IMR-90 (cell line): ENCODE measurements at regions not wholly inside any gene's neighbourhood (a gene's known extent, or its start where the extent isn't known, plus 50 kb on each side); places are given as distances from the start of the nearest gene placed in this dataset.

Source experiments
- ATAC-seq: fragments of 200-7000 bp; cut with Tn5 transposase; 2 replicates; pipeline ENCODE4 v1.9.1; 2020; ENCODE audit warnings: low read depth, mild to moderate bottlenecking, moderate library complexity
- BruUV-seq: library from RNA; stranded (reverse); fragments of 400-500 nt; replicated peaks from 2 replicates; lab custom pipeline; 2021; lab: Mats Ljungman, UMichigan
- CTCF ChIA-PET: fragments of 300-600 bp; formaldehyde crosslinking; extraction: SDS; loops from one replicate; lab custom pipeline; 2021; ENCODE audit warnings: antibody characterized with exemption; lab: Yijun Ruan, JAX
- POLR2A ChIA-PET: fragments of 300-600 bp; sonication (Branson Sonifier 250); formaldehyde crosslinking; loops from one replicate; lab custom pipeline; 2022; ENCODE audit warnings: antibody characterized with exemption; ENCODE audit not compliant: unreplicated experiment; lab: Charles Lee
- DNase-seq: peaks from one replicate; pipeline ENCODE4 v3.0.0; 2013
- H2AFZ ChIP-seq: replicated peaks from 2 replicates; pipeline ENCODE3; 2013; ENCODE audit warnings: low read length, mild to moderate bottlenecking; ENCODE audit not compliant: poor library complexity
- H2AK5ac ChIP-seq: 2 replicates; pipeline ENCODE4 v1.6.1; 2013; ENCODE audit warnings: low read depth, low read length, inconsistent platforms
- H2AK9ac ChIP-seq: replicated peaks from 2 replicates; pipeline ENCODE3; 2013; ENCODE audit warnings: mild to moderate bottlenecking, low read depth, low read length, moderate library complexity; ENCODE audit not compliant: poor library complexity
- H2BK120ac ChIP-seq: 2 replicates; pipeline ENCODE4 v1.6.1; 2013; ENCODE audit warnings: low read depth, low read length, inconsistent platforms
- H2BK15ac ChIP-seq: 3 replicates; pipeline ENCODE4 v1.6.1; 2013; ENCODE audit warnings: low read depth, low read length, inconsistent platforms
- H2BK20ac ChIP-seq: 2 replicates; pipeline ENCODE4 v1.6.1; 2013; ENCODE audit warnings: low read depth, mild to moderate bottlenecking, inconsistent platforms, low read length, moderate library complexity
- H2BK5ac ChIP-seq: 2 replicates; pipeline ENCODE4 v1.6.1; 2013; ENCODE audit warnings: mild to moderate bottlenecking, low read depth, low read length, inconsistent platforms; ENCODE audit not compliant: poor library complexity, severe bottlenecking
- H3K14ac ChIP-seq: replicated peaks from 2 replicates; pipeline ENCODE4 v1.6.1; 2013; ENCODE audit warnings: low read depth, low read length, inconsistent platforms
- H3K18ac ChIP-seq: 2 replicates; pipeline ENCODE4 v1.6.1; 2013; ENCODE audit warnings: low read depth, low read length, control low read depth
- H3K23ac ChIP-seq: 2 replicates; pipeline ENCODE4 v1.6.1; 2013; ENCODE audit warnings: low read depth, low read length, inconsistent platforms
- H3K27ac ChIP-seq: 2 replicates; pipeline ENCODE4 v1.5.1; 2013; ENCODE audit warnings: mild to moderate bottlenecking, control low read depth, low read length; ENCODE audit not compliant: insufficient read depth
- H3K27me3 ChIP-seq: 2 replicates; pipeline ENCODE4 v1.6.1; 2013; ENCODE audit warnings: low read length; ENCODE audit not compliant: control insufficient read depth, insufficient read depth
- H3K36me3 ChIP-seq: 2 replicates; pipeline ENCODE4 v1.6.1; 2013; ENCODE audit warnings: low read length, mixed read lengths; ENCODE audit not compliant: control insufficient read depth, insufficient read depth
- H3K4ac ChIP-seq: 2 replicates; pipeline ENCODE4 v1.6.1; 2013; ENCODE audit warnings: low read depth, low read length, inconsistent platforms
- H3K4me1 ChIP-seq: 2 replicates; pipeline ENCODE4 v1.6.1; 2013; ENCODE audit warnings: low read length, mixed read lengths; ENCODE audit not compliant: control insufficient read depth, insufficient read depth
- H3K4me2 ChIP-seq: 2 replicates; pipeline ENCODE4 v1.6.1; 2013; ENCODE audit warnings: low read depth, mild to moderate bottlenecking, control low read depth, low read length, moderate library complexity
- H3K4me3 ChIP-seq: 2 replicates; pipeline ENCODE4 v1.5.1; 2013; ENCODE audit warnings: low read depth, mild to moderate bottlenecking, control low read depth, low read length, moderate library complexity; ENCODE audit not compliant: insufficient read depth
- H3K56ac ChIP-seq: 2 replicates; pipeline ENCODE4 v1.6.1; 2013; ENCODE audit warnings: low read length, inconsistent platforms; ENCODE audit not compliant: insufficient read depth; ENCODE audit errors: extremely low read depth
- H3K79me1 ChIP-seq, 2 experiments: 2 replicates each; pipeline ENCODE4 v1.6.1; 2013; ENCODE audit warnings: low read length in 2 of 2, inconsistent platforms in 1 of 2, low read depth in 1 of 2
- H3K9ac ChIP-seq: 2 replicates; pipeline ENCODE4 v1.6.1; 2013; ENCODE audit warnings: low read depth, low read length, control low read depth
- H3K9me1 ChIP-seq: 2 replicates; pipeline ENCODE4 v1.6.1; 2013; ENCODE audit warnings: low read length, inconsistent platforms; ENCODE audit not compliant: insufficient read depth
- H3K9me3 ChIP-seq: 2 replicates; pipeline ENCODE4 v1.6.1; 2013; ENCODE audit warnings: low read length; ENCODE audit not compliant: control insufficient read depth, insufficient read depth
- H4K20me1 ChIP-seq: 2 replicates; pipeline ENCODE4 v1.6.1; 2013; ENCODE audit warnings: low read length, inconsistent platforms; ENCODE audit not compliant: insufficient read depth
- H4K5ac ChIP-seq: 2 replicates; pipeline ENCODE4 v1.6.1; 2013; ENCODE audit warnings: mild to moderate bottlenecking, low read depth, low read length, control low read depth
- H4K8ac ChIP-seq, 2 experiments: 2 replicates each; pipeline ENCODE4 v1.6.1; 2013; ENCODE audit warnings: low read depth in 2 of 2, low read length in 2 of 2, control low read depth in 1 of 2, inconsistent platforms in 1 of 2
- H4K91ac ChIP-seq: 2 replicates; pipeline ENCODE4 v1.6.1; 2013; ENCODE audit warnings: low read depth, low read length, inconsistent platforms; ENCODE audit not compliant: insufficient read depth
- CEBPB ChIP-seq: IDR thresholded peaks from 2 replicates; pipeline ENCODE4 v1.6.1; 2012; ENCODE audit warnings: low read depth, low read length, improper control_type of control experiment
- CHD1 ChIP-seq: IDR thresholded peaks from 2 replicates; pipeline ENCODE4 v1.6.1; 2012; ENCODE audit warnings: low read depth, low read length, improper control_type of control experiment
- FOS ChIP-seq: fragments of 150-350 bp; IDR thresholded peaks from 2 replicates; pipeline ENCODE4 v1.6.1; 2016; ENCODE audit warnings: low read depth, low read length
- MAFK ChIP-seq: IDR thresholded peaks from 2 replicates; pipeline ENCODE4 v1.6.1; 2012; ENCODE audit warnings: low read depth, low read length, improper control_type of control experiment
- MAZ ChIP-seq: IDR thresholded peaks from 2 replicates; pipeline ENCODE4 v1.6.1; 2012; ENCODE audit warnings: low read depth, mild to moderate bottlenecking, low read length, improper control_type of control experiment, moderate library complexity, borderline replicate concordance
- MXI1 ChIP-seq: IDR thresholded peaks from 2 replicates; pipeline ENCODE4 v1.6.1; 2012; ENCODE audit warnings: low read depth, mild to moderate bottlenecking, low read length, moderate library complexity, borderline replicate concordance
- POLR2A ChIP-seq: IDR thresholded peaks from 2 replicates; pipeline ENCODE4 v1.6.1; 2012; ENCODE audit warnings: mild to moderate bottlenecking, low read depth, low read length
- RAD21 ChIP-seq: IDR thresholded peaks from 2 replicates; pipeline ENCODE4 v1.6.1; 2012; ENCODE audit warnings: low read length, improper control_type of control experiment
- RCOR1 ChIP-seq: IDR thresholded peaks from 2 replicates; pipeline ENCODE4 v1.6.1; 2012; ENCODE audit warnings: mild to moderate bottlenecking, low read length, improper control_type of control experiment; ENCODE audit not compliant: insufficient replicate concordance
- RFX5 ChIP-seq: IDR thresholded peaks from 2 replicates; pipeline ENCODE4 v1.8.0; 2012; ENCODE audit warnings: low read depth, mild to moderate bottlenecking, low read length, moderate library complexity
- SMC3 ChIP-seq: fragments of 150-350 bp; IDR thresholded peaks from 2 replicates; pipeline ENCODE4 v1.6.1; 2016; ENCODE audit warnings: low read depth, mild to moderate bottlenecking, antibody characterized with exemption, low read length, moderate library complexity
- WGBS, 2 experiments: methylation state at CpG; one replicate each; pipeline versions ENCODE4 v1.1.5 to v1.1.7; 2013; ENCODE audit warnings: missing lambda C conversion rate in 2 of 2; ENCODE audit not compliant: insufficient read length in 1 of 2; ENCODE audit errors: extremely low coverage in 2 of 2; 5-methylcytosine and 5-hydroxymethylcytosine counted together
- dilution Hi-C: fragments of 300-500 bp; cut with HindIII; formaldehyde crosslinking; loops from one replicate; pipeline ENCODE4 v1.14.3; 2018; ENCODE audit warnings: low sequenced_read_pairs; ENCODE audit not compliant: unreplicated experiment
- in situ Hi-C: fragments of 300-500 bp; cut with MboI; formaldehyde crosslinking; loops from 3 replicates; pipeline ENCODE4 v1.14.3; 2019; ENCODE audit warnings: low sequenced_read_pairs, inconsistent platforms, mixed read lengths
- intact Hi-C: fragments of 100-400 bp; cut with micrococcal nuclease; formaldehyde crosslinking; loops from 2 replicates; pipeline ENCODE4 v1.10.0; 2022
- TF ChIP-seq, protein P1 (sequence below): fragments of 150-350 bp; IDR thresholded peaks from 2 replicates; pipeline ENCODE4 v1.6.1; 2016; ENCODE audit warnings: low read depth, mild to moderate bottlenecking, low read length, moderate library complexity, borderline replicate concordance
- TF ChIP-seq, protein P2 (sequence below): fragments of 150-350 bp; IDR thresholded peaks from 2 replicates; pipeline ENCODE4 v1.6.1; 2017; ENCODE audit warnings: mild to moderate bottlenecking, antibody characterized with exemption, low read length, low read depth
- TF ChIP-seq, protein P3 (sequence below): conservative IDR thresholded peaks from 2 replicates; pipeline ENCODE4 v1.5.1; 2012; ENCODE audit warnings: mild to moderate bottlenecking, low read depth, low read length, improper control_type of control experiment

DNA sequence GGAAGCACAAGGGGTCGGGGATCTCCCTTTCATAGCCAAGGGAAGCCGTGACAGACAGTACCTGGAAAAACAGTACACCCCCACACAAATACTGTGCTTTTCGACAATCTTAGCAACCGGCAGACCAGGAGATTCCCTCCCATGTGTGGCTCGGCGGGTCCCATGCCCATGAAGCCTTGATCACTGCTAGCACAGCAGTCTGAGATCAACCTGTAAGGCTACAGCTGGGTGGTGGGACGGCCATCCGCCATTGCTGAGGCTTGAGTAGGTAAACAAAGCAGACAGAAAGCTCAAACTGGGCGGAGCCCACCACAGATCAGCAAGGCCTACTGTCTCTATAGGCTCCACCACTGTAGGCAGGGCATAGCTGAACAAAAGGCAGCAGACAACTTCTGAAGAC is 180.2 kb upstream of the SOX6 start:
- no peaks in the 10 kb centered on the region for H3K4me1 ChIP-seq
- no peak overlapping the region for H3K4ac ChIP-seq
- 0 out of 2 replicates have a peak, but pooled peaks cover 3% of the 10 kb centered on the region for H3K36me3 ChIP-seq
- H3K4me3 ChIP-seq: no peak overlapping the region
- no peak overlapping the region for H2BK120ac ChIP-seq
- H3K9ac ChIP-seq: no peak overlapping the region
- H3K56ac ChIP-seq: no peak overlapping the region
- CTCF ChIA-PET: no interaction called here
- H3K18ac ChIP-seq: no peak overlapping the region
- DNase-seq: no peak
- no peak overlapping the region for H3K23ac ChIP-seq
- POLR2A ChIA-PET: no interaction called here
- no peak overlapping the region for H3K14ac ChIP-seq
- no peak overlapping the region for H2AK9ac ChIP-seq
- H2AK5ac ChIP-seq: no peak overlapping the region
- H3K9me3 ChIP-seq: no peaks in the 10 kb centered on the region
- H3K9me1 ChIP-seq: no peaks in the 10 kb centered on the region
- 83% methylated on average over 5 of the region's 9 CpGs; no CpG with 5 or more reads in 1 of the 2 experiments for WGBS, 2 experiments
- H3K27me3 ChIP-seq: no peaks in the 10 kb centered on the region
- H3K27ac ChIP-seq: no peak overlapping the region
- BruUV-seq: no TSS peak
- no peak overlapping the region for H3K4me2 ChIP-seq
- peaks cover 0 to 13% of the 10 kb centered on the region in 2 experiments; a peak in 1 of 4 replicates for H3K79me1 ChIP-seq
- H2BK20ac ChIP-seq: no peak overlapping the region
- ATAC-seq: no peak
- no peak overlapping the region for H2AFZ ChIP-seq
- no peak overlapping the region for H4K5ac ChIP-seq
- dilution Hi-C loops: no loop called here
- H2BK5ac ChIP-seq: no peak overlapping the region
- TF ChIP-seq, protein P1, sequence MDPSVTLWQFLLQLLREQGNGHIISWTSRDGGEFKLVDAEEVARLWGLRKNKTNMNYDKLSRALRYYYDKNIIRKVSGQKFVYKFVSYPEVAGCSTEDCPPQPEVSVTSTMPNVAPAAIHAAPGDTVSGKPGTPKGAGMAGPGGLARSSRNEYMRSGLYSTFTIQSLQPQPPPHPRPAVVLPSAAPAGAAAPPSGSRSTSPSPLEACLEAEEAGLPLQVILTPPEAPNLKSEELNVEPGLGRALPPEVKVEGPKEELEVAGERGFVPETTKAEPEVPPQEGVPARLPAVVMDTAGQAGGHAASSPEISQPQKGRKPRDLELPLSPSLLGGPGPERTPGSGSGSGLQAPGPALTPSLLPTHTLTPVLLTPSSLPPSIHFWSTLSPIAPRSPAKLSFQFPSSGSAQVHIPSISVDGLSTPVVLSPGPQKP: no peak
- TF ChIP-seq MAFK (no peak), CEBPB (no peak), POLR2A (no peak), SMC3 (no peak), RFX5 (no peak), MXI1 (no peak), RCOR1 (no peak), RAD21 (no peak), CHD1 (no peak), FOS (no peak), MAZ (no peak)
- TF ChIP-seq, protein P2, sequence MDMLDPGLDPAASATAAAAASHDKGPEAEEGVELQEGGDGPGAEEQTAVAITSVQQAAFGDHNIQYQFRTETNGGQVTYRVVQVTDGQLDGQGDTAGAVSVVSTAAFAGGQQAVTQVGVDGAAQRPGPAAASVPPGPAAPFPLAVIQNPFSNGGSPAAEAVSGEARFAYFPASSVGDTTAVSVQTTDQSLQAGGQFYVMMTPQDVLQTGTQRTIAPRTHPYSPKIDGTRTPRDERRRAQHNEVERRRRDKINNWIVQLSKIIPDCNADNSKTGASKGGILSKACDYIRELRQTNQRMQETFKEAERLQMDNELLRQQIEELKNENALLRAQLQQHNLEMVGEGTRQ: no peak
- TF ChIP-seq, protein P3, sequence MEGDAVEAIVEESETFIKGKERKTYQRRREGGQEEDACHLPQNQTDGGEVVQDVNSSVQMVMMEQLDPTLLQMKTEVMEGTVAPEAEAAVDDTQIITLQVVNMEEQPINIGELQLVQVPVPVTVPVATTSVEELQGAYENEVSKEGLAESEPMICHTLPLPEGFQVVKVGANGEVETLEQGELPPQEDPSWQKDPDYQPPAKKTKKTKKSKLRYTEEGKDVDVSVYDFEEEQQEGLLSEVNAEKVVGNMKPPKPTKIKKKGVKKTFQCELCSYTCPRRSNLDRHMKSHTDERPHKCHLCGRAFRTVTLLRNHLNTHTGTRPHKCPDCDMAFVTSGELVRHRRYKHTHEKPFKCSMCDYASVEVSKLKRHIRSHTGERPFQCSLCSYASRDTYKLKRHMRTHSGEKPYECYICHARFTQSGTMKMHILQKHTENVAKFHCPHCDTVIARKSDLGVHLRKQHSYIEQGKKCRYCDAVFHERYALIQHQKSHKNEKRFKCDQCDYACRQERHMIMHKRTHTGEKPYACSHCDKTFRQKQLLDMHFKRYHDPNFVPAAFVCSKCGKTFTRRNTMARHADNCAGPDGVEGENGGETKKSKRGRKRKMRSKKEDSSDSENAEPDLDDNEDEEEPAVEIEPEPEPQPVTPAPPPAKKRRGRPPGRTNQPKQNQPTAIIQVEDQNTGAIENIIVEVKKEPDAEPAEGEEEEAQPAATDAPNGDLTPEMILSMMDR: no peak
- H4K8ac ChIP-seq: no peak overlapping the region
- H4K91ac ChIP-seq: no peak overlapping the region
- in situ Hi-C loops: no loop called here
- intact Hi-C loops: no loop called here
- H4K20me1 ChIP-seq: peaks cover 3% of the 10 kb centered on the region; the same call in 1 of the 2 replicates
- no peak overlapping the region for H2BK15ac ChIP-seq
